HG03175 (cell line): ENCODE measurements at regions not wholly inside any gene's neighbourhood (a gene's known extent, or its start where the extent isn't known, plus 50 kb on each side); places are given as distances from the start of the nearest gene placed in this dataset.
"Not testable (repeated sequence)": the region's sequence is repeated elsewhere in the genome, so short reads cannot be mapped to it uniquely, and the experiment has no call there.

ENCODE experiments used
- ATAC-seq: cut with Tn5 transposase; IDR thresholded peaks from one replicate; pipeline ENCODE4 v1.9.1; 2021; ENCODE audit warnings: mild to moderate bottlenecking, moderate library complexity; ENCODE audit not compliant: unreplicated experiment

DNA sequence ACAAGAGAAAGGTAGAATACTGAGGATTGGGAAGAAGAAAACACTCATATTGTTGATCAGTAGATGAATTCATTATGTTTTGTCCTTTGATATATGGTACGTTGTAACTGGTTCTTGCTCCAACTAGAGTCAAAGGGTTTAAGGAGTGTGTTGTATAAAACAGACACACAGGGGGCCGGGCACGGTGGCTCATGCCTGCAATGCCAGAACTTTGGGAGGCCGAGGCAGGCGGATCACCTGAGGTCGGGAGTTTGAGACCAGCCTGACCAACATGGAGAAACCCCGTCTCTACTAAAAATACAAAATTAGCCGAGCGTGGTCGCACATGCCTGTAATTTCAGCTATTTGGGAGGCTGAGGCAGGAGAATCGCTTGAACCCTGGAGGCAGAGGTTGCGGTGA, 1624.0 kb upstream of the AGA start:
- not testable (repeated sequence) for ATAC-seq

DNA sequence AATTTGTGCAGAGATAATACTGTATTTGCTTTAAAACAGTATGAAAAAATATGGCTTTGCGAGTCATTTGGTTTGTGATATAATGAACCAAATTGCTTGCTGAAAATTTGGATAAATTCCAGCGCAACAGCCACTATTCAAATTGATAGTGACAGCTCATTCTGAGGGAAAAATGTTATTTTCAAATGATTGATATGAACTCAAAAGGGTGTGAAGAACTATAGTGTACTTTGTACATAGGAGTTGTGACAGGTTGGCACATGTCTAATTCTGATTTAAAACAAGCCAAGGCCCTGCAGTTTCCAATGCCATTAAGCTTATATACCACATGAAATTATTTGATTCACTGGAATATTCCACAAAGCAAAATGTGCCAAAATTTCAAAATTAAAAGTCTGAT, 1628.9 kb upstream of the AGA start:
- no peak for ATAC-seq

DNA sequence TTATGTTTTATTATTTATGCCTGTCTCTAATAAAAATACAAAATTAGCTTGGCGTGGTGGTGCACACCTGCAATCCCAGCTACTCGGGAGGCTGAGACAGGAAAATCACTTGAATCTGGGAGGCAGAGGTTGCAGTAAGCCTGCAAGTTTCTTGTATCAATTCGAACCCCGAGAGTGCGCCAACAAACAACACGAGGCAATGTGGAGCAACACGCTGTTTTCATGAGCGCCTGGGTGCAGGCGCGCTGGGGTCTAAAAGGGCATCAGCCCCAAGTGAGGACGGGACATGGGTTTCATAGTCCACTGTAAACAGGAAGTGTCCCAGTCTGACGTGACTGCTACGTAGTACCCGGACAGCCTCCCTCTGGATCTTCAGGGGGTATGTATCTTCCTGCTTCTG, 1634.6 kb upstream of the AGA start:
- no peak for ATAC-seq

DNA sequence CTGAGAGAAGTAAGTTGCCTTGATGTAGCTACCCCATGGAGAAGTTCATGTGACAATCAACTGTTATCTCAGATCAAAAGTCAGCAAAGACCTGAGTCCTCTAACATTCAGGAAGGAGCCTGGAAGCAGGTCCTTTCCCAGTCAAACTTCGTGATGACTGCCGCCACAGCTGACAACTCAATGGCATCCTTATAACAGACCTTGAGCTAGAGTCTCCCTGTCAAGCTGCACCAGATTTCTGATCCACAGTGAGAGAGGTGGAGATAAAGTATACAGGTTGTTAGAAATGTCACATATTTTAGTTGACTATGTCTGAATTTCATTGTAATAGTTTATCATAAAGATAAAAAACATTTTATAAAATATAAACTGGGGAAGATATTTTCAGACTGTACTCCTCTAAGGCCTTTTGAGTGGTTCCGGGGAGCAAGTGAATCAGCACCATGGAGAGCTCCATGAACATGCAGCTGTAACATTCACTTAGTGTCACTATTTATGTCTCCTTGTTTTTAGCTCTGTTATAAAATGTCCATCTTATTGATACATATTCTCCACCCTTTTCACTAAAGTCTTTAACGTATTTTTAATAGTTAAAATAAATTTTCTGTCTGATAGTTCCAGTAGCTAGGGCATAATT, 1653.5 kb upstream of the AGA start:
- no peak for ATAC-seq

DNA sequence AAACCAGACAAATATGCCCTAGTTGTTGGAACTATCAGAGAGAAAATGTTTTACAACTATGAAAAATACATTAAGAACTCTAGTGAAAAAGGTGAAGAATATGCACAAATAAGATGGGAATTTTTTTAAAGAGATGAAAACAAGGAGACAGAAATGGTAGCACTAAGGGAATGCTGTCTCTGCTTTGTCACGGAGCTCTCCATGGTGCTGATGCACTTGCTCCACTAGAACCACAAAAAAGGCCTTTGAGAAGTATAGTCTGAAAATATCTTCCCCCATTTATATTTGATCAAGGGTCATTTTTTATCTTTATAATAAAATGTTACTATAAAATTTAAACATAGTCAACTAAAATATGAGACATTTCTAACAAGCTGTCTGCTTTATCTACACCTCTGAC, 1655.5 kb upstream of the AGA start:
- no peak for ATAC-seq

DNA sequence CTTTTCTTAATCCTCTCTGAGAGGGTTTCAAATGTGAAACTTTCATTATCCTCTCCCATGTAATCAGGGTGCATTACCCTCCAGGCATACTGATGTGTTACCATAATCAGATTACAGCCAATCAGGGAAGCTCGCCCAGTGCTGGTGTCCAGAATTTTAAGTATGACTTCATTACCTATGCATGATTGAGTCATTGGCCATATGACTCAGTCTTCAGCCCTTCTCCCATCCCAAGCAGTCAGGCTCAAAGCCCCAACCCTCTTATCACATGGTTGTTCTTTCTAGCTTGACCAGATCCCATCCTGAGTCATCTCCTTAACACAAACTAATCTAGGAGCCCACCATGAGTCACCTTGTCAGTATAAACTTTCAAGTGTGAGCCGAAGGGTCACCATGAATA, 1668.1 kb upstream of the AGA start:
- no peak for ATAC-seq

DNA sequence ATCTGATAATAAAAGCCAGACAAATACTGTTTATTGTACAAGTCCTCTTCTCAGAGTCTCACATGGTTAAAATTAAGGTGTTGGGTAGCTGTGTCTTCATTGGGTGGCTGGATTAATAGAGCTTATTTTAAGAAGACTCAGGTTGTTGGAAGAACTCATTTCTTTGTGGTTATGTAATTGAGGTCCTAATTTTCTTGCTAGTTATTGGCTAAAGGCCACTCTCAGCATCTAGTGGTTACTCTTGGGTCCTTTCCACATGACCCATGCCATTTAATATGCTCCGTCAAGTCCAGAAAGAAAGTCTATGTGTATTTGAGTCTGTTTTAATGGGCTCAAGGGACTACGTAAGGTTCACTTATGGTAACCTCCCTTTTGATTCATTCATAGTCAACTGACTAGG, 1668.6 kb upstream of the AGA start:
- ATAC-seq = no peak

- no peak for ATAC-seq
These were observed 1670.4 kb upstream of the AGA start for GRCh38 chr4:179112441-179113170.

DNA sequence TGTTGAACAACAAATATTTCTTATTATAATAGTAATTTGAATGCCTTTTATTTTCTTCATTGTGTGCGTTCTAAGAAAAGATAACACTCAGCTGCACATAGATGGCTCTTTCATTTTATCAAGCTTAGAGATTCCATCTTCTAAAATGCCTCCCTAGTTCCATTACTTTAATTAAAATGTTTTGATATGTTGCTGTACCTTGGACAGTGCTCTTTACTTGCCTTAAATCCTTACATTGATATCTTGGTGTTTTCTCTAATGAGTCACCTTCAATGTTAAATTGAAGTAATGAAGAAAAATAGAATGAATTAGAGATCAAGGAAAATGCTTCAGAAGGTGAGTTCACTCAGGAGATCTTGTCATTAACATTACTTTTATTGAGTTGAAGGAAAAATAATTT, 1672.4 kb upstream of the AGA start:
- no peak for ATAC-seq

GRCh38 chr4:179116011-179116410, 1673.8 kb upstream of the AGA start:
- no peak for ATAC-seq

DNA sequence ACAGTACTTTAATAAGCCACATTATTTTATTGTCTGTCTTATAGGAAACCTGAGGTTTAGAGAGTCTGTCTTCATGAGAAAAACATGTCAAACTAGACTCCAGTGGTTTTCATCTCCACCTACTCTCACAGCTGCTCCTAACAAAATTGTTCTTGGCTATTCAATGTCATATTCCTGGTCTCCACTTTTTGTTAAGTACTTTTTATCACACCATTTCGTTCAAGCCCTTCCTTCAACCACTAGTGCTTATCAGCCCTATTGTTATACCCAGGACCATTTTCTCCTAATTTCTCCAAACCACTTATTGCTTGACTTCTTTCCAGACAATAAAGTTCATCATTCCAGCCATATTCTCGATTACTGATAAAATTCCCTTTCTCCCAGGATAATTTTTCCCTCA, 1674.3 kb upstream of the AGA start:
- no peak for ATAC-seq

- ATAC-seq = no peak
These were observed 1680.8 kb upstream of the AGA start for GRCh38 chr4:179123084-179123483.

DNA sequence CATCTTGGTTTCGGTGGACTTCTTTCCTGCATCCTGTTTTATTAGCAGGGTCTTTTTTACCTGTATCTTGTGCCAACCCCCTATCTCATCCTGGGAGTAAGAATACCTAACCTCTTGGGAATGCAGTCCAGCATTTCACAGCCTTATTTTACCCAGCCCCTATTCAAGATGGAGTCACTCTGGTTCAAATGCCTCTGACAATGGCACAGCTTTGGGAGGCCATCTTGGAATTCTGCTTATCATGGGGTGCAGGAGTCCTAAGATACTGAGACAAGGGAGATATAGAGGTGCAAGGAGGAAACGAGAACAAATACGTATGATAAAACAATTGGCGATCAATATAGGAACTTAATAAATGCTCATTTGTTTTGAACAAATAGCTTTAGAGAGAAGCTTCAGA, 1682.2 kb upstream of the AGA start:
- ATAC-seq = no peak

DNA sequence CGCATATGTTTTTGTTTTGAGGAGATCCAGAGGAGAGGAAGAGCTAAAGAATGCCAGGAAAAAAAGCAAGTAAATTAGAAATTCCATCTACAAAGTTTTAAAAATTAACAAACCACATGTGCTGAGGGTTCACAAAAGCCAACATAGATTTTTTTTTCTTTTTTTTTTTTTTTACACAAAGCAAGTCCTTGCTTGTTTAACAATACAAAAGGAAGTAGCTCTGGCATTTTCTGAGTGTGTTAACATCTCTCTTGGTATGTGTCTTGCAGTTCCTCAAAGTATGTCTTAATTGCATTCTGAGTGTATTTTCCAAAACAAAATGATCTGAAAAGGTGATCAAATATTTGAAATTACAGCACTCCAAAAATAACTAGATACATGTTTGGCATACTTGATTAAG, 1682.7 kb upstream of the AGA start:
- no peak for ATAC-seq

DNA sequence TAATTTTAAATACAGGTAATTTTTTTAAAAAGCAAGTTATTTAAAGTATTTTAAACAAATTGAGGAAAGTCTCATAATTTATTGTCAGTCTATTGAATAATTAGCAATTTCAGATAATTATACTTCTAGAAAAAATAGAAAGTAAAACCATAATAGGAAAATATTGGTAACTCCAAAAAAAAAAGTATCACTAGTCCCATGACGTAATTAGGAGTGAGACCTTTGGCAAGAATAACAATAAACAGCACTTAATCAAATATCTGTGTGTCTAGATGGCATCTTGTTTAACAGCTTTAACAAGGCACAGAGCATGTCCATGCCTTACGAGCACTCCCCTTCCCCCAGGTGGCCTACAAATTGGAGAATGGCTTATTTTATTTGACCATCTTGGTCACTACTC, 1683.6 kb upstream of the AGA start:
- no peak for ATAC-seq

- ATAC-seq = no peak
These were observed 1686.1 kb upstream of the AGA start for GRCh38 chr4:179128299-179128698.

DNA sequence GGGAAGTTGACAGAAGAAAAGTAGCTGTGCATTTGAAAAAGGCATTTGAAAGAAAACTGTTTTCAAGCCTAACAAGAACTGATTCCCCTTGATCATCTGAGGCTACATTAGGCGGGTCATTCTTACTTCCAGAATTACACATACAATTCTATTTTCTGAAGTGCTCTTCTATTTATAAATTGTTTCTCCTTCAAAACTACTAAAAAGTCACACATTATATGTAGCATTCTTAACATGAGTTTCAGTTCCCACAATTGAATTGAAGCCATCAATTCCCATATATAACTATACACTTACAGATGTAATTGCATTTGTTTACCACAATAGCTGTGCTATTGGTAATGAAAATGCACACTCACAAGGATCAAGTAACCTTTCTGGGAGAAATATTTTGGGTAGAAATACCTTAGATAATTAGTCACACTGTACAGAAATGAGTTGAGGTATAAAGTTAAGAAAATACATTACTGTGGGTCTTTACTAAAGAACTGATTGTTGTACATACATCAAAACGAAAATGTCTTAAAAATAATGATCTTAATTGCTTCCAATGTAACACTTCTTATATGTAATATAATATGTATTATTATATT, 1688.0 kb upstream of the AGA start:
- ATAC-seq = no peak

DNA sequence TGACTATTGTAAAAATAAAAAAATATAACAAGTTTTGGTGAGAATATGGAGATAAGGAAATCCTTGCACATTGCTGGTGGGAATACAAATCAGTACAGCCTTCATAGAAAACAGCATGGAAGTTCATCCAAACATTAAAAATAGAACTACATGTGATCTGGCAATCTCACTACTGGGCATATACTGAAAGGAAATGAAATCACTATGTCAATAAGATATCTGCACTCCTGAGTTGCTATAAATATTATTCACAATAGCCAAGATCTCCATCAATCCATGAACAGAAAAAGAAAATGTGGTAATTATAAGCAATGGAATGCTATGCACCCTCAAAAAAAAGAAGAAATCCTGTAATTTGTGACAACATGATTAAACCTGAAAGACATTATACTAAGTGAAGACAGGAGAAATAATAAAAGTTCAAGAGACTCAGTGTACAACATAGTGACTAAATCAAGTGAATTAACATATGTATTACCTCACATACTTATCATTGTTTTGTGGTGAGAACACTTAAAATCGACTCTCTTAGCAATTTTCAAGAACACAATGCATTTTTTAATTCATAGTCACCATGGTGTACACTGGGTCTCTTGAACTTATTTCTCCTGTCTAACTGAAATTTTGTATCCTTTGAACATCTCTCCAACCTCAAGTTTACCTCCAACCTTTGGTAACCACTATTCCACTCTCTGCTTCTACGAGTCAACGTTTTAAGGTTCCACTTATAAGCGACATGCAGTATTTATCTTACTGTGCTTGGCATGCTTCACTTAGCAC, 1703.7 kb upstream of the AGA start:
- no peak for ATAC-seq

GRCh38 chr4:179151770-179152169, 1709.5 kb upstream of the AGA start:
- no peak for ATAC-seq

DNA sequence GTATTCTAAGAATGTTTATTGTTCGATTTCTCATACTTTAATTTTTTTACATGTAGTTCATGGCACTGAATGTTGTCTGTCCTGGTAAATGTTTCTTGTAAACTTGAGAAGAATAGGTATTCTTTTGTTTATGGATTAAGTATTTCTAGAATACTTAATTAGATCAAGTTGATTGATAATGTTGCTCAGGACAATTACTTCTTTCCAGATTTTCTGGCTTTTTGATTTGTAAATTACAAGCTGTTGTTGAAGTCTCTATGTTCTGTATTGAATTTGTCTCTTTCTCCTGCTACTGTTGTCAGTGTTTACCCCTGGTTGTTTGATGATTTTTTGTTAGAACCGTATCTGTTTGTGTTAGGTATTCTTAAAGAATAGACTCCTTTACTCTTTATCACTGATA, 1720.9 kb upstream of the AGA start:
- no peak for ATAC-seq

GRCh38 chr4:179164267-179164999, 1722.2 kb upstream of the AGA start:
- ATAC-seq = no peak
